Activated CD4-positive, alpha-beta T cell treated with anti-CD3 and anti-CD28 coated beads, Interleukin-2, Interleukin-4, amounts not matched to agents 100 ng/mL and 50 ng/mL, durations not matched to agents 16 hours and 8 hours (primary cell): ENCODE measurements at regions not wholly inside any gene's neighbourhood (a gene's known extent, or its start where the extent isn't known, plus 50 kb on each side); places are given as distances from the start of the nearest gene placed in this dataset.
A peak's percentile ranks its signal among the peaks of the same experiment; 100 is the strongest.

ENCODE experiments used
- DNase-seq: peaks from one replicate; pipeline ENCODE4 v3.0.0-alpha.2; 2020; ENCODE audit warnings: low spot score

DNA sequence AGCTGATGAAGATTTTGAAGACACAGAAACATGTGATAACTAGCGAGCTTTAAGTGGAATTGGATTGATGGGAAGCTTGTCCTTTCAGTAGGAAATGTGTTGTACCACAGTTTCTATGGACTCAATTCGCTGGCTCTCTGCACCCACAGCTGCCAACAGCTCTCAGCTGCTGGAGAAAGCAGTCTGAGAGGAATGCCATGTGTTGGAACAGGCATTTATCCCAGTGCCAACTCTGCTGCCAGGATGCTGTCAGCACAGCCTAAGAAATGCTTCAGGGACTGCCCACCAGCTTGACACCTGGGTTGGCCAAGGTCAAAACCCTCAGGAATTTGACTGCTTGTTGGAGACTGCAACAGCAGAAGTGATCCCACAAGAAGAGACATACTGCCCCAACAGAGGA lies 193.0 kb upstream of the THSD7B start:
- DNase-seq: no peak

- no peak for DNase-seq
Measured at GRCh38 chr2:136557203-136557602, 208.1 kb upstream of the THSD7B start.

DNA sequence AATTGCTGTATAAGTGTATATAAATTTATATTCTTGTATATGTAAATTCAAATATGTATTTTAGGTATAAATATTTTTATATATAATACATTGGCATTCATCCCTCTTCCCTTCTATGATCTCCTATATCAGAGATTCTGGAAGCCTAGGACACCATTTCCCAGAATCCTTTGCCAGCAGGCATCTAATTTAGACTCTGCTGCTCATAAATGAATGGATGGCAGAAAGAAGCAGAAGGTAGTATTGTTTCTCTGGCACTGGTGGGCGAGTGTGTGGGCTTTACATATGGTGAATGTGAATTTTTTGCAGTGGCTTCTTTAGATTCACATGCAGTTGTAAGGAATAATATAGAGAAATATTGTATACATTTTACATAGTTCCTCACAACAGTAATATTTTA lies 215.2 kb upstream of the THSD7B start:
- no peak for DNase-seq

GRCh38 chr2:136539355-136539754 lies 226.0 kb upstream of the THSD7B start:
- DNase-seq: no peak

- no peak for DNase-seq
Measured at GRCh38 chr2:136538489-136538888, 226.9 kb upstream of the THSD7B start.

DNA sequence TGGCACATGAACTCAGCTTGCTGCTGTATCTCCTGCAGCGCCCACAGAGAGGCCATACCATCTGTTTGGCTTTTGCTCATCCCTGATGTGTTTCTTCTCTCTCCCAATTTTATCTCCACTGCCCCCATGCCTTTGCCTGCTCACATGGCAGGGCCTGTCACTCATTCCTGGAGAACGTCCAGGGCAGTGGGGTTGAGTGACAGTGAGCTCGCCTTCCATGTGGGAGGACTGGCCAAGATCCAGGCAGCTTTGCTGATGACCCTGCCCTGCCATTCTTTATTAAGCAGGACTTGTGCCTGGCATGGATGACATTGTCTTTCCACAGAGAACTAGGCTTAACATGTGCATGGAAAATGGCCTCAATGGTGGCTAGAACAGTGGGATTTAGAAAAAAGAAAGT lies 230.5 kb upstream of the THSD7B start:
- no peak for DNase-seq

- no peak for DNase-seq
Measured at GRCh38 chr2:136532171-136532570, 233.2 kb upstream of the THSD7B start.

GRCh38 chr2:136531731-136532130 lies 233.6 kb upstream of the THSD7B start:
- no peak for DNase-seq

GRCh38 chr2:136530146-136530545 lies 235.2 kb upstream of the THSD7B start:
- no peak for DNase-seq

- DNase-seq: peak; percentile 13
Measured at GRCh38 chr2:136527560-136527959, 237.8 kb upstream of the THSD7B start.

GRCh38 chr2:136522724-136523123 lies 242.6 kb upstream of the THSD7B start:
- DNase-seq: no peak

DNA sequence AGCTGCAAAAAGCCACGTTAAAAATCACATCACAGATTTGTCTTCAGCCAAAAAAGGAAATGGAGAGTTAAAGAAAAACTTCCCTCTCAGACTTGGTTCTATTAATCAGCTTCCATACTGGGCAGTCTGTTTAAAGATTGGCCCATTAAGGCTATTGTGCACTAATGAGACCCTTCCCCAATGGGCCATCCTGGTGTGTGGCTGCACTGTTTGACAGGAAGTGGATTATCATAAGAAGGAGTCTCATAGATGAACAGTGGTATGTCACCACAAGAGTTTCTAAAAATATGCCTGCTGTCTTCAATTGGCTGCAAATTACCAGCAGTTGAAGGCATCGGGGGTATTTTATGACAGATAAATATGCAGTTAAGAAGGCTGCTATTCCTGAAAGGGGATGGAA lies 247.6 kb upstream of the THSD7B start:
- DNase-seq: no peak

- no peak for DNase-seq
Measured at GRCh38 chr2:136510244-136510643, 255.1 kb upstream of the THSD7B start.

- no peak for DNase-seq
Measured at GRCh38 chr2:136505462-136505861, 259.9 kb upstream of the THSD7B start.

- DNase-seq: no peak
Measured at GRCh38 chr2:136502660-136503059, 262.7 kb upstream of the THSD7B start.

GRCh38 chr2:136497709-136498108 lies 267.6 kb upstream of the THSD7B start:
- no peak for DNase-seq

DNA sequence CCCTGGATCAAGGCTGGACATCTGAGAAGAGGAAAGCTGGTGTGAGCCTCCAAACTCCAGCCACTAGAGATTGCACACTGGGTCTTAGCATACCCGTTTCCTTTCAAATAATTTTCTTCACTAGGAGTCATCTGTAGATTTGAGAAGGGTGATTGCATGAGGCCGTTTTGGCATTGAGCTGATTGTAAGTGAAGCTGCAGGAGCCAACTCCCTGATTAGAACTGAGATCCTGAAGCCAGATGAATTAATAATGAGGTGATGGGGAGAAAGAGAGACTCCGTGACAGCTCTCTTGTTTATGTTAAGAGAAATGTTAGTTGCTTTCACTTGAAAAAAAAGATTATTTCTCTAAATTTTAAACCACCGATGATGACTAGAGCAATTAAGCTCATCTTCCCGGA lies 268.4 kb upstream of the THSD7B start:
- DNase-seq: no peak

DNA sequence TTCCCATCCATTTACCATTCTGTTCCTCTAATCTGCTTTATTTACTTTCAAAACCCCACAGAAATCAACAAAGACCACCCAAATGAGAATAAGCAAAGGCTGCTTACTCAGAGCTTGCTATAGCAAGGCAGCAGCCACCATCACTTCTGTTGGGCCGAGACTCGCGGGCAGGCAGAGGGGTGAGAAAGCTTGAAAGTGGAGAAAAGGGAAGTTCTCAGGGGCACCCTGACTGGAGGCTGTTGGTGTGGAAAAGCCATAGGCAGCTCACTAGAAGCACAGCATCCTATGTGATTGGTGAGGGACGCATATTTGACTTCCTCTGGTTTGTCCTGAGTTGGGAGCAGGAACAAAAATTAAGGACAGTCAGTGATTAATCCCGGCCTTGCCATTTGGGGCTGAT lies 269.7 kb upstream of the THSD7B start:
- DNase-seq: no peak

- DNase-seq: no peak
Measured at GRCh38 chr2:136492901-136493300, 272.4 kb upstream of the THSD7B start.

- no peak for DNase-seq
Measured at GRCh38 chr2:136490100-136490499, 275.2 kb upstream of the THSD7B start.

- no peak for DNase-seq
Measured at GRCh38 chr2:136487421-136487820, 277.9 kb upstream of the THSD7B start.

GRCh38 chr2:136486115-136486514 lies 279.2 kb upstream of the THSD7B start:
- DNase-seq: no peak

DNA sequence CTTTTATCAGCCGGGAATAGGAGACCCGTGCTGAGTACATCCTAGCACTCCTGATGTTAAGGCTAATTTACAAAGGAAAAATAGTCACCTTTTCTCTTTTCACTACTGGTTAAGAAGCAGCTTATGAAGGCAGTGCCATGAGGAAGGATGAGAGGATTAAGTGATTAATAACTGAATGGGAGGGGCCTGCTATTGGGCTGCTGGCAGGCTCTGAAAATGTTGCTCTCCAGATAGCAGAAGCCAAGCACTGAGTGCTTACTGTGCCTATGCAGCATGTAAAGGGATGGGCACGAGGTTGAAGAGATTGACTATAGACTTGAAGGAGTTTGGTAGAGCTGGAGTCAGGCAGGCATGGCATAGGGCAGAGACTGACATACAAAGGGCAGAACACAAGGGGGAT lies 282.4 kb upstream of the THSD7B start:
- DNase-seq: no peak

GRCh38 chr2:136482006-136482405 lies 283.3 kb upstream of the THSD7B start:
- DNase-seq: no peak

GRCh38 chr2:136479696-136480095 lies 285.6 kb upstream of the THSD7B start:
- no peak for DNase-seq
